GM18858 (cell line): ENCODE measurements at regions not wholly inside any gene's neighbourhood (a gene's known extent, or its start where the extent isn't known, plus 50 kb on each side); places are given as distances from the start of the nearest gene placed in this dataset.
"Not testable (repeated sequence)": the region's sequence is repeated elsewhere in the genome, so short reads cannot be mapped to it uniquely, and the experiment has no call there.

Experiments used
- ATAC-seq: cut with Tn5 transposase; IDR thresholded peaks from one replicate; pipeline ENCODE4 v1.9.1; 2021; ENCODE audit not compliant: unreplicated experiment

DNA sequence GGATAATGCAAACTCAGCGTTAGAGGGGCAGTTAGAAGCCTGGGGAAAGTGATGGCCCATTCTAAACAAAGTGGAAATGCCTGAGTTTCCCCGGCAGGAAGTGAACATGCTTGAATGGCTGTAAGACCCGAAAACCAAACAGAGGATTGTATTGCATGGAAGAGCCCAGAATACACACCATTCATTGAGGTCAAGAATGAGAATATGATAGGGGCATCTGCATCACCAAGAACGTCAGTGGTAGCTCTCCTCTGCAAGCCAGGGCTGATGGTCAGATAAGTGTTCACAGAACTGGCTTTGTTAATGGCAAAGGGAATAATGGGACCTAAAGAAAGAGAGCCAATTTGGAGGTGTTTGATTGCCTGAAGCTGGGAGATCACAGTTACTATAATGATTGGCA, 663.4 kb downstream of the KHDRBS2 start:
- ATAC-seq: no peak

DNA sequence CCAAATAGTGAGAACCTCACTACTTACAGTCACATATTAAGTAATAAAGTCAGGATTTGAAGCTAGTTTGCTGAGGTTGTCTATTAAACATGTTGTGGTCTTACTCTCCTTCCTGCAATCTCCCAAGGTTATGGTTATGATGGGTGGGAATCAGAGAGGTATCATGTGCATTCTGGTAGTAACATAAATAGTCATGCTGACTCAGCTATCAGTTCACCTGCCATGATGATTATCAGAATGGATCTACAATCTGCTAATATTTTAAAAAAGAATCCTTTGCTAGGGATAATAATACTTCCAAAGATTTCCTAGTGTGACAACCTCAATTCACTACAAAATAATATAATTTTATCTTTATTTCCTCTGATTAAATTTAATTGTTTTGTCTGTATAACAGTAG, 671.9 kb downstream of the KHDRBS2 start:
- no peak for ATAC-seq

DNA sequence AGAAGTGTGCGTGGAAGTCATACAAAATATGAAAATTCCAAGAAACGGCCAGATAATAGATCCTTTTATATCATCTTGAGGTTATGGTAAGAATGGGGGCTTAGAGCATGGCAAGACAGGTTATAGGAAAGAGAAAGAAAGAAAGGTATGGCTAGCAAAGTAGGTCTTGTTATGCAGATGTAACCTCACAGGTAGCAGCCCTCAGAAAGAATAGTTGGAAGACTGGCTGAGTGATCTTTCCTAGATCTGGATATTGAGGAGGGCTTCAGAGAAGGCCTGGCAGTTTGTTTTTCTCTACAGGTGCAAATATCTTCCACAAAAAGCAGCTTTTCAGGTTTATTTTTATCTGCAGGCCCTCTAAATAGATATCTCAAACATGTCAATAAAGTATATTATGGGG, 679.5 kb downstream of the KHDRBS2 start:
- no peak for ATAC-seq

DNA sequence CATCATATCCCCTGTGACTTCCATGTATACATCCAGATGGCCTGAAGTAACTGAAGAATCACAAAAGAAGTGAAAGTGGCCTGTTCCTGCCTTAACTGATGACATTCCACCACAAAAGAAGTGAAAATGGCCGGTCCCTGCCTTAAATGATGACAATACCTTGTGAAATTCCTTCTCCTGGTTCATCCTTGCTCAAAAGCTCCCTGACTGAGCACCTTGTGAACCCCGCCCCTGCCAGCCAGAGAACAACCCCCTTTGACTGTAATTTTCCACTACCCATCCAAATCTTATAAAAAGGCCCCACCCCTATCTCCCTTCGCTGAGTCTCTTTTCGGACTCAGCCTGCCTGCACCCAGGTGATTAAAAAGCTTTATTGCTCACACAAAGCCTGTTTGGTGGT, 680.2 kb downstream of the KHDRBS2 start:
- not testable (repeated sequence) for ATAC-seq

DNA sequence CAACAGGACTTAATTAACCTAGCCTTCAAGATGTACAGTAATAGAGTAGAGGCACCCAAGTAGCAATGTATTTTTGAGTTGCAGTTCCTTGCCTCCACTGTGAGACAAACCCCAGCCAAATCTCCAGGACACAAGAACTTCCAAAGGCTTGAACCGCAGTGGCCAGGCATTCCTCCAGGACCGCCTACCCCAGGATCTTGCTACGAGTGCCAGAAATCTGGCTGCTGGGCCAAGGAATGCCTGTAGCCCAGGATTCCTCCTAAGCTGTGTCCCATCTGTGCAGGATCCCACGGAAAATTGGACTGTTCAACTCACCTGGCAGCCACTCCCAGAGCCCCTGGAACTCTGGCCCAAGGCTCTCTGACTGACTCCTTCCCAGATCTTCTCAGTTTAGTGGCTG, 683.9 kb downstream of the KHDRBS2 start:
- ATAC-seq: not testable (repeated sequence)

DNA sequence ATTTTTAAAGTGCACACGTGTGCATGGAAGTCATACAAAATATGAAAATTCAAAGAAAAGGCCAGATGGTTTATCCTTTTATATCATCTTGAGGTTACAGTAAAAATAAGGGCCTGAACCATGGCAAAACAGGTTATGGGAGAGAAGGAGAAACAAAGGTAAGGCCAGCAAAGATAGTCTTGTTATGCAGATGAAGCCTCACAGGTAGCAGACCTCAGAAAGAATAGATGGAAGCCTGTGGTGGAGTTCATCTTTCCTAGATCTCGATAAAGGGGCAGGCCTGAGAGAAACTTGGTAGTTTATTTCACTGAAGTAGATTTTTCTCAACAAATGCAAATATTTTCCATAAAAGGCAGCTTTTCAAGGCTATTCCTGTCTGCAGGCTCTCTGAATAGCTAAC, 693.8 kb downstream of the KHDRBS2 start:
- no peak for ATAC-seq

DNA sequence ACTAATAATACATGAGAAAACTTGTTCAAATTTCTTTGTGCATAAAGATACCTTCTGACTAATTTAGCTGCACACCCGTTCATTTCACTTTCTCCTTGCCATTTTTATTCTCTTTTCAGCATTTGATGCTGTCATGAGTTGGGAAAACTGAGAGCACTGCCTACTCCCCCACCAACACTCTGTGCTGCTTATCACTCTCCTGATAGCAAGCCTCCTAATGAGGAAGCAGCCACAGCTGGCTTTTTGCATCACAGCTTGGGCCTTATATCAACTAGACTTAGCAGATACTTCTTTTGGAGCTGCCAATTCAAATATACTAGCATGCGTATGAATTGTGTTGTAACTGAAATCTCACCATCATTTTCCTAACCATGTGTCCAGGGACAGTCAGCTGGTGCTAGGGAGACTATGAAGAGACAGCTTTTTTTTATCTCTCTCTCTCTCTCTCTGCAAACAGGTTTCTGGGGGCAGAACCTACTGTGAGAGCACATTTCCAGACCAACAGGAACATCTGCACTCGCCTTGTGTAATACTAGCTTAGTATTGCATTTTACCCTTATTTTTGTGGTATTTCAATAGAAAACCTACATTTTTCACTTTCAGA, 699.0 kb downstream of the KHDRBS2 start:
- ATAC-seq: no peak

DNA sequence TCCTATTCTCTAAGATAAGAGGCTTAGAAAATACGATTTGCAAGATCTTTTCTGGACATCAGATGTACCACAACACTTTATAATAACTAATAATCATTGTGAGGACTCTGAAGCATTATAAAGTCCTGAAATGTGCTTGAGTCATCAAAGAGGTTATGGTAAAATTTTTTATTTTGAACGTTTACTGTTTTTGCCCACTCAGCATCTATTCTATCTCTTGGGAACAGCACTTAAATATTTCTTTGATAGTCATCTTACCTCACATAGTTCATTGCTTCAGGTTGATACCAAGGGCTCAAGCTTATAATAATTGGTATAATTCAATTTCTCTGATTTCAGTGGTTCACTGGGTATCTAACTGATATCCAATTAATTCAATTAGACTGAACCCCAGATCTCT, 700.5 kb downstream of the KHDRBS2 start:
- ATAC-seq: no peak

DNA sequence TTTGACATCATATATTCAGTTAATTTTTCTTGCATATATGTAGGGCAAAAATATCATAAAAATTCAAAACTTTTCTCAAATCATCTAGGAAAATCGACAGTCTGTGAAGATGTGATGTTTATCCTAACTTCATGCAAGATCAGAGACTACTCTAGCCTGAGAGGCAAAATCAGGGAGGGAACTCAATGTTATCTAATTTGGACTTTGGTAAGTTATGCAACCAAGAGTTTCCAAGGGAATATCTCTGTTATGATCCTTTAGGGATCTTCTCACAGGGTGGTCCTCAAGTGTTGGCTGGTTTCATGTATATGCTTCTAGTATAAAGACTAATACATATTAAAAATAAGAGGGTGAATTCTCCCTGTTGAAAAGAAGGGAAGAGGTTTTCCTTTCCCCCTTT, 723.9 kb downstream of the KHDRBS2 start:
- no peak for ATAC-seq

DNA sequence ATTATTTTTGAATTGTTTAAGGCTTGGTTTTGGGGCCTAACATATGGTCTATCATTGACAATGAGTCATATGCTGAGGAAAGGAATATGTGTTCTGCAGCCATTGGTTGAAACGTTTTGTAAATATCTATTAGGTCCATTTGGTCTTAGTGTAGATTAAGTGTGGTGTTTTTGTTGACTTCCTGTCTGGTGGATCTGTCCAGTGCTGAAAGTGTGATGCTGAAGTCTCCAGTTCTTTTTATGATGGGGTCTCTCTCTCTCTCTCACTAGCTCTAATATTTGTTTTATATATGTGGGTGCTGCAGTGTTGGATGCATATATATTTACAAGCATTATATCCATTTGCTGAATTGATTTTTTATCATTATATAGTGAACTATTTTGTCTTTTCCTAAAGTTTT, 727.2 kb downstream of the KHDRBS2 start:
- ATAC-seq: no peak

DNA sequence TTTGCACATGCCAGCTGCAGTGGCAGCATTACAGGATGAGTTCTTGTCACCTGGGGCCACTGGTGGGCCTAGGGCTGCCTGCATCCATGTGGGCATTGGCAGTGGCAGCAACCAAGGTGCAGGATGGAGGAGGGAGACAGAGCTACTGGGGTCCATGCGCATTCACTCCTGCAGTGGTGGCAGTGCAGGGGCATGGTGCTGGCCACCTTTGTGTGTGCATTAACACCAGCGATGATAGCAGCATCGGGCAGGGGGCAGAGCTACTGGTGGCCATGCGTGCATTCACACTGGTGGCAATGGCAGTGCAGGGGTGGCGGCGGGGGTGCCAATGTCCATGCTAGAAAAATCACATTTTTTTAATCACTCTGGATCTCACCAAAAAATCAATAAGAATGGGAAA, 730.0 kb downstream of the KHDRBS2 start:
- no peak for ATAC-seq

DNA sequence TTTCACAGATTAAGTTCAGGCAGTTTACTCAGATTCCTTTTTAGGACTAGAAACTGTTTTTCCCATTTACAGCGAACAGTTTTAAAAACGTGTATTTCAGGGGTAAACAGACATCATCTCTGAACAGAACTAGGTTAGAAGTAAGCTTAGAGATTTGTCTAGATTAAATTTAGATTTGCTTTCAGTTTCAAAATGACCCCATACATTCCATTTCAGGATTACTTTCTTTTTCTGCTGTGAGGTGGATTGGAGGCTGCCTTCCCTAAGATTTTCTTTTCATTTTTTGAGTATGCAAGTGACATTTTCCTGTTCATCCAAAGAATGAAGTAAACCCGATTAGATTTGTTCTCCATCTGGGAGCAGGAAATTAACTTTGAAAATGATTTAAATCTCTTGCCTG, 747.2 kb downstream of the KHDRBS2 start:
- ATAC-seq: peak; percentile 55

DNA sequence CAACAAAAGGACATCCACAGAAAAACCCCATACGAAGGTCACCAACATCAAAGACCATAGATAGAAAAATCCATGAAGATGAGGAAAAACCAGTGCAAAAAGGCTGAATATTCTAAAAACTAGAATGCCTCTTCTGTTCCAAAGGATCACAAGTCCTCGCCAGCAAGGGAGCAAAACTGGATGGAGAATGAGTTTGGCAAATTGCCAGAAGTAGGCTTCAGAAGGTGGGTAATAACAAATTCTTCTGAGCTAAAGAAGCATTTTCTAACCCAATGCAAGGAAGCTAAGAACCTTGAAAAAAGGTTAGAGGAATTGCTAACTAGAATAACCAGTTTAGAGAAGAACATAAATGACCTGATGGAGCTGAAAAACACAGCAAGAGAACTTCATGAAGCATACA, 753.3 kb downstream of the KHDRBS2 start:
- ATAC-seq: not testable (repeated sequence)
